Right lobe of liver (tissue), 4 donors: ENCODE measurements at regions not wholly inside any gene's neighbourhood (a gene's known extent, or its start where the extent isn't known, plus 50 kb on each side); places are given as distances from the start of the nearest gene placed in this dataset.

Experiments used
- POLR2A ChIP-seq: fragments of 450-650 bp; IDR thresholded peaks from one replicate; pipeline ENCODE4 v1.6.1; 2017; ENCODE audit warnings: antibody characterized with exemption, mild to moderate bottlenecking
- TF ChIP-seq, protein P1 (sequence below), 4 donors: fragments of 200-600 bp in 3 of 4; fragments of 450-650 bp in 1 of 4; IDR thresholded peaks; one replicate each; pipeline versions ENCODE4 v1.5.1 to v1.8.0; 2016 to 2022; ENCODE audit warnings: antibody characterized with exemption in 4 of 4, mild to moderate bottlenecking in 2 of 4
- donor health status: DM: no; HTN: no; CAD: no.
- donor health status: DM: no; HTN: no; CAD: no.
- donor health status: DM: no; HTN: yes; CAD: no.

DNA sequence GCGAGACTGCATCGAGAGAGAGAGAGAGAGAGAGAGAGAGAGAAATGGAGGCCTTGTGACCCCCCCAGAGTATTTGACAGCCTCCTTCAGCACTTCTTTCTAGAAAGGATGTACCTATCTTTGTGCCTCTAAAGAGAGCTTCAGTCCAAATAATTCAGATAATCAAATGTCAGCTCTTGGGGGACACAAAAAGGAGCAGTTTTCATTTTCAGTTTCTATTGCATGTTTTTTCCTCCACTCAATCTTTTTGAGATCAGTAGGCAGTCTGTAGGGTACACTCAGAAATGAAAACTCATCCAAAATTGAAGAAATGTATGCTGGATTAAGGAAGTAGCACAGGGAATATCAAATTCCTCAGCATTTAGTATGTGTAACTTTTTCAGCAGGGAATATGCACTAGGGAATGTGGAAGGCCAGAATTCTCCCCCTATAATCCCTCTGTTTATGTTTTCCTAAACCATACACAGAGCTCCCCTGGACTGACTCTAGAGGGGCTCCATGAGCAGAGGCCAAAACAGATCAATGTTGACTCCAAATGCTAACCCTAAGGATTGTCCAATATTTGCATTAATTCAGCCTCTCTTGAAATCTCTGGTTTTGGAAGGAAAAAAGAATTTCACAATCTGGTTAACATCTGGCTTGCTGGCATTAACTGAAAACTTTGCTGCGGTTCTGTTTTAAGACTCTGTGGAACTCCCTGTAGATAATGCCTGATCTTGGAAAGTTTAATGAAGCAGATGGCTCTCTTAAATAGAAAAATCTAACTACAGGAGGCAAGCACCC is 250.1 kb downstream of the CEMIP2 start:
- TF ChIP-seq, protein P1, sequence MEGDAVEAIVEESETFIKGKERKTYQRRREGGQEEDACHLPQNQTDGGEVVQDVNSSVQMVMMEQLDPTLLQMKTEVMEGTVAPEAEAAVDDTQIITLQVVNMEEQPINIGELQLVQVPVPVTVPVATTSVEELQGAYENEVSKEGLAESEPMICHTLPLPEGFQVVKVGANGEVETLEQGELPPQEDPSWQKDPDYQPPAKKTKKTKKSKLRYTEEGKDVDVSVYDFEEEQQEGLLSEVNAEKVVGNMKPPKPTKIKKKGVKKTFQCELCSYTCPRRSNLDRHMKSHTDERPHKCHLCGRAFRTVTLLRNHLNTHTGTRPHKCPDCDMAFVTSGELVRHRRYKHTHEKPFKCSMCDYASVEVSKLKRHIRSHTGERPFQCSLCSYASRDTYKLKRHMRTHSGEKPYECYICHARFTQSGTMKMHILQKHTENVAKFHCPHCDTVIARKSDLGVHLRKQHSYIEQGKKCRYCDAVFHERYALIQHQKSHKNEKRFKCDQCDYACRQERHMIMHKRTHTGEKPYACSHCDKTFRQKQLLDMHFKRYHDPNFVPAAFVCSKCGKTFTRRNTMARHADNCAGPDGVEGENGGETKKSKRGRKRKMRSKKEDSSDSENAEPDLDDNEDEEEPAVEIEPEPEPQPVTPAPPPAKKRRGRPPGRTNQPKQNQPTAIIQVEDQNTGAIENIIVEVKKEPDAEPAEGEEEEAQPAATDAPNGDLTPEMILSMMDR (IDR thresholded peaks at IDR 0.05) = no peak
- no peak for TF ChIP-seq POLR2A
